ENCODE measurements at regions not wholly inside any gene's neighbourhood (a gene's known extent, or its start where the extent isn't known, plus 50 kb on each side); places are given as distances from the start of the nearest gene placed in this dataset.
"Not testable (repeated sequence)": the region's sequence is repeated elsewhere in the genome, so short reads cannot be mapped to it uniquely, and the experiment has no call there.

- H3K27ac ChIP-seq (ENCODE audit: low read depth, low read length, severe bottlenecking), result no peak overlapping the region
Measured at GRCh38 chr4:34372815-34373214, 1871.5 kb downstream of the ARAP2 start.

GRCh38 chr4:34373456-34373855 is 1870.9 kb downstream of the ARAP2 start:
- no peaks in the 10 kb centered on the region for H3K36me3 ChIP-seq (ENCODE audit: control insufficient read depth, insufficient read depth, low read length)
- no peaks in the 10 kb centered on the region for H3K4me1 ChIP-seq (ENCODE audit: control insufficient read depth, insufficient read depth, low read length, poor library complexity, severe bottlenecking)
- H3K27ac ChIP-seq (ENCODE audit: low read depth, low read length, severe bottlenecking), result no peak overlapping the region
- H3K4me3 ChIP-seq (ENCODE audit: extremely low read depth, insufficient read depth, low read length, poor library complexity, severe bottlenecking), result no peak overlapping the region
- WGBS, 2 experiments (ENCODE audit: insufficient coverage in 2 of 2), result 100% methylated on average over 1 to 3 of the region's 3 CpGs
- H3K9me3 ChIP-seq (ENCODE audit: control insufficient read depth, low read length), result no peaks in the 10 kb centered on the region

More at GRCh38 chr4:34372815-34373214, 1871.5 kb downstream of the ARAP2 start:
- Histone ChIP-seq H3K4me1 (ENCODE audit: control insufficient read depth, insufficient read depth, low read length, poor library complexity, severe bottlenecking) (no peaks in the 10 kb centered on the region), H3K9me3 (ENCODE audit: control insufficient read depth, low read length) (no peaks in the 10 kb centered on the region), H3K4me3 (ENCODE audit: extremely low read depth, insufficient read depth, low read length, poor library complexity, severe bottlenecking) (no peak overlapping the region), H3K36me3 (ENCODE audit: control insufficient read depth, insufficient read depth, low read length) (no peaks in the 10 kb centered on the region)
- 67% methylated on average over 1 of the region's 2 CpGs; no CpG with 5 or more reads in 1 of the 2 experiments for WGBS, 2 experiments (ENCODE audit: insufficient coverage in 2 of 2)

GRCh38 chr4:34412233-34412632 is 1832.1 kb downstream of the ARAP2 start:
- Histone ChIP-seq H3K4me1 (ENCODE audit: control insufficient read depth, insufficient read depth, low read length, poor library complexity, severe bottlenecking) (no peaks in the 10 kb centered on the region), H3K4me3 (ENCODE audit: extremely low read depth, insufficient read depth, low read length, poor library complexity, severe bottlenecking) (no peak overlapping the region)
- 80 to 100% methylated on average over 1 to 2 of the region's 2 CpGs for WGBS, 2 experiments (ENCODE audit: insufficient coverage in 2 of 2)

DNA sequence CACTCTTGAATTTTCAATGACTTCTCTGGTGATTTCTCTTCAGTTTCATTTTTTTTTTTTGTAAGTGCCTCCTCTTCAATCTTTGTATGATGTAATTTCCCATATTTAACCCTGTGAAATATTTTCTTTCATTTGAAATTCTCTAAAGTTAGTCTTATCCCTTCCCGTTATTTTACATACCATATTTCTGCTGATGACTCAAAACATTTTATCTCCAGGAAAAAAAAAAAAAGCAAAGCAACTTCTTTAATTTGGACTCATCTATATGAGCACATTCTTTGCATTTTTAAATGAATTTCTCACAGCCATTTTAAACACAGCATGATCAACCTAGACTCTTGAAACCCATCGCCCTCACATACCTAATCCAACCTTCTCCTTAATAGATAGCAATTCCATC is 1831.4 kb downstream of the ARAP2 start:
- 86 to 100% methylated on average over 1 to 2 of the region's 2 CpGs for WGBS, 2 experiments (ENCODE audit: insufficient coverage in 2 of 2)

More at GRCh38 chr4:34412233-34412632, 1832.1 kb downstream of the ARAP2 start:
- Histone ChIP-seq H3K36me3 (ENCODE audit: control insufficient read depth, insufficient read depth, low read length) (no peaks in the 10 kb centered on the region), H3K27ac (ENCODE audit: low read depth, low read length, severe bottlenecking) (no peak overlapping the region), H3K9me3 (ENCODE audit: control insufficient read depth, low read length) (peaks cover 10% of the 10 kb centered on the region)

GRCh38 chr4:34417160-34417559 is 1827.2 kb downstream of the ARAP2 start:
- Histone ChIP-seq H3K4me1 (ENCODE audit: control insufficient read depth, insufficient read depth, low read length, poor library complexity, severe bottlenecking) (no peaks in the 10 kb centered on the region), H3K36me3 (ENCODE audit: control insufficient read depth, insufficient read depth, low read length) (no peaks in the 10 kb centered on the region), H3K9me3 (ENCODE audit: control insufficient read depth, low read length) (no peaks in the 10 kb centered on the region), H3K4me3 (ENCODE audit: extremely low read depth, insufficient read depth, low read length, poor library complexity, severe bottlenecking) (no peak overlapping the region), H3K27ac (ENCODE audit: low read depth, low read length, severe bottlenecking) (no peak overlapping the region)
- 94 to 95% methylated on average over 3 of the region's 3 CpGs for WGBS, 2 experiments (ENCODE audit: insufficient coverage in 2 of 2)

More for the DNA sequence above, 1831.4 kb downstream of the ARAP2 start:
- no peak overlapping the region for H3K27ac ChIP-seq (ENCODE audit: low read depth, low read length, severe bottlenecking)
- H3K36me3 ChIP-seq (ENCODE audit: control insufficient read depth, insufficient read depth, low read length), result no peaks in the 10 kb centered on the region
- H3K9me3 ChIP-seq (ENCODE audit: control insufficient read depth, low read length), result peaks cover 10% of the 10 kb centered on the region
- no peaks in the 10 kb centered on the region for H3K4me1 ChIP-seq (ENCODE audit: control insufficient read depth, insufficient read depth, low read length, poor library complexity, severe bottlenecking)
- no peak overlapping the region for H3K4me3 ChIP-seq (ENCODE audit: extremely low read depth, insufficient read depth, low read length, poor library complexity, severe bottlenecking)

DNA sequence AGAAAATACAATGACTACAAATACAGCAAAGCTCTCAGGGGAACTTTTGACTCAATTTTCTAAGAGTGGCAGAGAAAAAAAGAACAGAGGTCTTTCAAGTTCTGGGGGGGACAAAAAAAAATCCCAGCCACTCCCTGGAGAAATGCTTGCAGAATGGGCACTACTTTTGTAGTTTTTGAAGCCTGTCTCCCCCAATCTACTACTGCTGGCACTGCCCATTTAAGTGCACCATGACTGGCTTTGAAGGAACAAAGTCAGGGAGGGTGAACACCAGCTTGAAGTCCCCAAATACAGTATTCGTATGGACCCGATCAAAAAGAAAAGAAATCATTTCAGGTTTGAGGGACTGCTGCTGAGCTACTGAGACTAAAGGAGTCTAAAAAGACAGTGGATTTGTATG is 1824.4 kb downstream of the ARAP2 start:
- 100% methylated on average over 1 of the region's 2 CpGs; no CpG with 5 or more reads in 1 of the 2 experiments for WGBS, 2 experiments (ENCODE audit: insufficient coverage in 2 of 2)
- Histone ChIP-seq H3K4me3 (ENCODE audit: extremely low read depth, insufficient read depth, low read length, poor library complexity, severe bottlenecking) (no peak overlapping the region), H3K9me3 (ENCODE audit: control insufficient read depth, low read length) (no peaks in the 10 kb centered on the region), H3K36me3 (ENCODE audit: control insufficient read depth, insufficient read depth, low read length) (no peaks in the 10 kb centered on the region), H3K27ac (ENCODE audit: low read depth, low read length, severe bottlenecking) (no peak overlapping the region), H3K4me1 (ENCODE audit: control insufficient read depth, insufficient read depth, low read length, poor library complexity, severe bottlenecking) (no peaks in the 10 kb centered on the region)

GRCh38 chr4:34422472-34423175 is 1821.7 kb downstream of the ARAP2 start:
- WGBS, 2 experiments (ENCODE audit: insufficient coverage in 2 of 2), result 84 to 90% methylated on average over 2 to 3 of the region's 4 CpGs
- H3K36me3 ChIP-seq (ENCODE audit: control insufficient read depth, insufficient read depth, low read length), result no peaks in the 10 kb centered on the region
- H3K4me1 ChIP-seq (ENCODE audit: control insufficient read depth, insufficient read depth, low read length, poor library complexity, severe bottlenecking), result no peaks in the 10 kb centered on the region
- H3K4me3 ChIP-seq (ENCODE audit: extremely low read depth, insufficient read depth, low read length, poor library complexity, severe bottlenecking), result no peak overlapping the region
- no peak overlapping the region for H3K27ac ChIP-seq (ENCODE audit: low read depth, low read length, severe bottlenecking)
- H3K9me3 ChIP-seq (ENCODE audit: control insufficient read depth, low read length), result no peaks in the 10 kb centered on the region

GRCh38 chr4:34432706-34433105 is 1811.6 kb downstream of the ARAP2 start:
- Histone ChIP-seq H3K4me1 (ENCODE audit: control insufficient read depth, insufficient read depth, low read length, poor library complexity, severe bottlenecking) (no peaks in the 10 kb centered on the region), H3K9me3 (ENCODE audit: control insufficient read depth, low read length) (no peaks in the 10 kb centered on the region), H3K4me3 (ENCODE audit: extremely low read depth, insufficient read depth, low read length, poor library complexity, severe bottlenecking) (no peak overlapping the region), H3K27ac (ENCODE audit: low read depth, low read length, severe bottlenecking) (no peak overlapping the region), H3K36me3 (ENCODE audit: control insufficient read depth, insufficient read depth, low read length) (no peaks in the 10 kb centered on the region)
- 68% methylated on average over 3 of the region's 5 CpGs; no CpG with 5 or more reads in 1 of the 2 experiments for WGBS, 2 experiments (ENCODE audit: insufficient coverage in 2 of 2)

GRCh38 chr4:34434377-34434776 is 1809.9 kb downstream of the ARAP2 start:
- not testable (repeated sequence) for H3K4me3 ChIP-seq (ENCODE audit: extremely low read depth, insufficient read depth, low read length, poor library complexity, severe bottlenecking); H3K27ac ChIP-seq (ENCODE audit: low read depth, low read length, severe bottlenecking); H3K36me3 ChIP-seq (ENCODE audit: control insufficient read depth, insufficient read depth, low read length); H3K4me1 ChIP-seq (ENCODE audit: control insufficient read depth, insufficient read depth, low read length, poor library complexity, severe bottlenecking); H3K9me3 ChIP-seq (ENCODE audit: control insufficient read depth, low read length)
- WGBS, 2 experiments (ENCODE audit: insufficient coverage in 2 of 2), result no CpG with 5 or more reads among the region's 5 CpGs

DNA sequence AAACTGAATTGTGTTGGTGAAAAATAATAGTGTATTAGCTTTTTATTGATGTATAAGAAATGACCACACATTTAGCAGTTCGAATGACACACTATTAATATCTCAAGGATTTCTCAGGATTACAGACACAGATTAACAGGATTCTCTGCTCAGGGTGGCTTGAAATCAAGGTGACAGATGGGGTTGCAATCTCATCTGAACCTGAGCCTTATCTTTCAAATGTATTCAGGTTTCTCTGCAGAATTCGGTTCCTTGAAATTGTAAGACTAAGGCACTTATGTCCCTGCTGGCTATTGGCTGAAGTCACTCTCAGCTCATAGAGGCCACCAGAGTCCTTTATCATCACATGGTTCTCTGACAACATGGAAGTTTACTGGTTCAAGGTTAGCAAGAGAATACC is 1780.1 kb downstream of the ARAP2 start:
- Histone ChIP-seq H3K9me3 (ENCODE audit: control insufficient read depth, low read length) (peaks cover 3% of the 10 kb centered on the region), H3K4me3 (ENCODE audit: extremely low read depth, insufficient read depth, low read length, poor library complexity, severe bottlenecking) (no peak overlapping the region), H3K27ac (ENCODE audit: low read depth, low read length, severe bottlenecking) (no peak overlapping the region), H3K4me1 (ENCODE audit: control insufficient read depth, insufficient read depth, low read length, poor library complexity, severe bottlenecking) (no peaks in the 10 kb centered on the region), H3K36me3 (ENCODE audit: control insufficient read depth, insufficient read depth, low read length) (no peaks in the 10 kb centered on the region)
- WGBS, 2 experiments (ENCODE audit: insufficient coverage in 2 of 2), result 100% methylated on average over 1 of the region's 2 CpGs

GRCh38 chr4:34466411-34466810 is 1777.9 kb downstream of the ARAP2 start:
- WGBS, 2 experiments (ENCODE audit: insufficient coverage in 2 of 2), result no CpG with 5 or more reads among the region's 1 CpG
- H3K4me1 ChIP-seq (ENCODE audit: control insufficient read depth, insufficient read depth, low read length, poor library complexity, severe bottlenecking), result no peaks in the 10 kb centered on the region
- no peak overlapping the region for H3K4me3 ChIP-seq (ENCODE audit: extremely low read depth, insufficient read depth, low read length, poor library complexity, severe bottlenecking)
- no peaks in the 10 kb centered on the region for H3K36me3 ChIP-seq (ENCODE audit: control insufficient read depth, insufficient read depth, low read length)
- H3K9me3 ChIP-seq (ENCODE audit: control insufficient read depth, low read length), result peaks cover 3% of the 10 kb centered on the region
- H3K27ac ChIP-seq (ENCODE audit: low read depth, low read length, severe bottlenecking), result no peak overlapping the region

Data from mesodermal cell (in vitro differentiated cells).